GM08714 (cell line): ENCODE measurements at regions not wholly inside any gene's neighbourhood (a gene's known extent, or its start where the extent isn't known, plus 50 kb on each side); places are given as distances from the start of the nearest gene placed in this dataset.

Experiments
- H3K4me3 ChIP-seq: fragments of 200-500 bp; sonication (Bioruptor generic); 2 replicates; pipeline ENCODE4 v1.5.1; 2014; ENCODE audit warnings: mild to moderate bottlenecking, low read length, inconsistent platforms
- ZNF274 ChIP-seq: IDR thresholded peaks from 2 replicates; pipeline ENCODE4 v1.6.1; 2012; ENCODE audit warnings: mild to moderate bottlenecking, low read depth, low read length

- no peak overlapping the region for H3K4me3 ChIP-seq
- TF ChIP-seq ZNF274 = no peak
Observed at GRCh38 chr6:25022140-25022553, 86.4 kb upstream of the RIPOR2 start.

- TF ChIP-seq ZNF274 = no peak
- no peak overlapping the region for H3K4me3 ChIP-seq
Observed at GRCh38 chr6:25023781-25024180, 88.0 kb upstream of the RIPOR2 start.

GRCh38 chr6:25024821-25025220 lies 89.1 kb upstream of the RIPOR2 start:
- no peak overlapping the region for H3K4me3 ChIP-seq
- no peak for TF ChIP-seq ZNF274

GRCh38 chr6:25025248-25025918 lies 89.6 kb upstream of the RIPOR2 start:
- no peak for TF ChIP-seq ZNF274

GRCh38 chr6:25025919-25026301 lies 90.2 kb upstream of the RIPOR2 start:
- no peak overlapping the region for H3K4me3 ChIP-seq
- TF ChIP-seq ZNF274 = no peak

More at GRCh38 chr6:25025248-25025918, 89.6 kb upstream of the RIPOR2 start:
- H3K4me3 ChIP-seq = no peak overlapping the region

- TF ChIP-seq ZNF274 = no peak
- no peak overlapping the region for H3K4me3 ChIP-seq
Observed at GRCh38 chr6:25026723-25027122, 91.0 kb upstream of the RIPOR2 start.

- TF ChIP-seq ZNF274 = no peak
- no peak overlapping the region; the same call in 1 of the 2 replicates for H3K4me3 ChIP-seq
Observed at GRCh38 chr6:25027221-25027916, 91.6 kb upstream of the RIPOR2 start.

- no peak for TF ChIP-seq ZNF274
- H3K4me3 ChIP-seq = no peak overlapping the region
Observed at GRCh38 chr6:25028328-25028727, 92.6 kb upstream of the RIPOR2 start.

GRCh38 chr6:25032934-25033333 lies 97.2 kb upstream of the RIPOR2 start:
- no peak for TF ChIP-seq ZNF274
- H3K4me3 ChIP-seq = no peak overlapping the region

GRCh38 chr6:25034431-25034921 lies 98.7 kb upstream of the RIPOR2 start:
- H3K4me3 ChIP-seq = peak overlapping the region; percentile 43
- no peak for TF ChIP-seq ZNF274

- peak overlapping the region; percentile 43; the same call in 1 of the 2 replicates for H3K4me3 ChIP-seq
Observed at GRCh38 chr6:25035174-25035511, 99.4 kb upstream of the RIPOR2 start.

GRCh38 chr6:25035512-25036435 lies 100.0 kb upstream of the RIPOR2 start:
- H3K4me3 ChIP-seq = peak overlapping the region; percentile 43; the same call in 1 of the 2 replicates
- TF ChIP-seq ZNF274 = no peak

More at GRCh38 chr6:25035174-25035511, 99.4 kb upstream of the RIPOR2 start:
- TF ChIP-seq ZNF274 = no peak

- no peak overlapping the region; the same call in 1 of the 2 replicates for H3K4me3 ChIP-seq
- no peak for TF ChIP-seq ZNF274
Observed at GRCh38 chr6:25036461-25036860, 100.7 kb upstream of the RIPOR2 start.

- no peak for TF ChIP-seq ZNF274
- no peak overlapping the region for H3K4me3 ChIP-seq
Observed at GRCh38 chr6:25038300-25038699, 102.5 kb upstream of the RIPOR2 start.
